ENCODE measurements at regions not wholly inside any gene's neighbourhood (a gene's known extent, or its start where the extent isn't known, plus 50 kb on each side); places are given as distances from the start of the nearest gene placed in this dataset.

DNA sequence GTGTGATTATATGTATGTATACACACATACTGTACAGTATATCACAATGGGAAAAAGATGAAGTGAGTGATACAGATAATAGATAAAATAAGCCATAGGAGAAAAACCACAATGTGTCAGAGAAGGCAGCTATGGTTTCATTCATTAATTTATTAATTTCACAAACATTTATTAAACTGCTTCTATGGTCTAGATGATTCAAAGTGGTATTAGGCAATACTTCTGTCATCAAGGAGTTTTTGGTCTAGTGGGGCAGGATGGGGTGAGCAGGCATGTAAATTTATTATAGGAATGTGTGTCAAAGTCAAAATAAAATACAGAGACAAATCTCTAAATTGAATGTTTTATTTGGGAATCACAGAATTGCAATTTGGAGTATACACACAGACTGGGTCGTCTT is 65.2 kb upstream of the ANKEF1 start:
- TF ChIP-seq EZH2 (IDR thresholded peaks at IDR 0.05) (no peak), POLR2AphosphoS5 (IDR thresholded peaks at IDR 0.05; ENCODE audit: borderline replicate concordance, low read depth, low read length) (no peak)
